Limb (tissue), 2 donors: ENCODE measurements at regions not wholly inside any gene's neighbourhood (a gene's known extent, or its start where the extent isn't known, plus 50 kb on each side); places are given as distances from the start of the nearest gene placed in this dataset.
"Not testable (repeated sequence)": the region's sequence is repeated elsewhere in the genome, so short reads cannot be mapped to it uniquely, and the experiment has no call there.

ENCODE experiments used
- DNase-seq, 2 donors: peaks; one replicate each; pipeline ENCODE4 v3.0.0-alpha.2; 2016; ENCODE audit errors: extremely low spot score in 2 of 2

DNA sequence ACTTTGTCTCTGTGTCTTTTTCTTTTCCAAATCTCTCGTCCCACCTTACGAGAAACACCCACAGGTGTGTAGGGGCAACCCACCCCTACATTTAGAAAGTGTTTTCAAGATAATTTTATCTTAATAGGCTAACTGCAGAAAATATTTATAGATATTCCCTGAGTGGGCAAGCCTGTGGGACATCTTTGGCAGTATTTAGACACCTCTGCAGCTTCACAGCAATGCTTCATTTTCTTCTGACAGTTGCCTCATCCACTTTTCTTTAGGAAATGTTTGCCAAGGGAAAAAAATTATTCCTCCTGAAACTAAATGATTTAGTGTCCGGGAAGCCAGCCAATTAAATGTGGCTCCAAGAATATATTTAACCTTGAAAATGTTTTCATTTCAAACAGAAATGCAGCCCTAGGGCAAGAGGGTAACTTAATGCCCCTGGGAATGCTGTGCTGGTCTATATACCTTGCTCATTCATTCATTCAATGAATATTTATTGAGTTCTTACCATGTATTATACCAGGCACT, 290.4 kb downstream of the ABCC12 start:
- DNase-seq = no peak

DNA sequence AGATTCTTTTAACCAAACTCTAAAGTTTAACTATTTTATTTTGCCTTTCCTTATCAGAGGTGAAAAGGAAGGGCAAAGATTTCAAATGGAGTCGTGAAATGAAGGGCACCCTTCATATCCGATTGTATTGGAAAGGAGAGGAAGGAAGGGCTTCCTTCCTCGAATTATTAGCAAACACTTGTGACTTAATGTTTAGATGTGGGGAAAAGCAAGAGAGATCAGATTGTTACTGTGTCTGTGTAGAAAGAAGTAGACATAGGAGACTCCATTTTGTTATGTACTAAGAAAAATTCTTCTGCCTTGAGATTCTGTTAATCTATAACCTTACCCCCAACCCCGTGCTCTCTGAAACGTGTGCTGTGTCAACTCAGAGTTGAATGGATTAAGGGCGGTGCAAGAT, 291.5 kb downstream of the ABCC12 start:
- DNase-seq = not testable (repeated sequence)

DNA sequence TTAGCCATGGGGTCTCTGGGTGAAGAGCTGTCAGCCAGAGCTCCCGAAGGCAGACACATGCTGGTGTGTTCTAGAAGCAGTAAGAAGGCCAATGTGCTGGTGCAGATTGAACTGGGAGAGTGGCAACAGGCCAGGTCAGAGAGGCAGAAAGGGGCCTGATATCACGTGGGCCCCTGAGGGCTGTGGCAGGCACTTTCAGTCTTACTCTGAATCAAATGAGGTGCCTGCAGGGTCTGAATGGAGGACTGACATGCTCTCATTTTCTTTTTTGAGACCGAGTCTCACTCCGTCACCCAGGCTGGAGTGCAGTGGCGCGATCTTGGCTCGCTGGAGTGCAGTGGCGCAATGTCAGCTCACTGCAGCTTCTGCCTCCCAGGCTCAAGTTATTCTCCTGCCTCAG, 293.8 kb downstream of the ABCC12 start:
- no peak for DNase-seq

- no peak for DNase-seq
Observed at GRCh38 chr16:47858333-47858982, 297.3 kb downstream of the ABCC12 start.

DNA sequence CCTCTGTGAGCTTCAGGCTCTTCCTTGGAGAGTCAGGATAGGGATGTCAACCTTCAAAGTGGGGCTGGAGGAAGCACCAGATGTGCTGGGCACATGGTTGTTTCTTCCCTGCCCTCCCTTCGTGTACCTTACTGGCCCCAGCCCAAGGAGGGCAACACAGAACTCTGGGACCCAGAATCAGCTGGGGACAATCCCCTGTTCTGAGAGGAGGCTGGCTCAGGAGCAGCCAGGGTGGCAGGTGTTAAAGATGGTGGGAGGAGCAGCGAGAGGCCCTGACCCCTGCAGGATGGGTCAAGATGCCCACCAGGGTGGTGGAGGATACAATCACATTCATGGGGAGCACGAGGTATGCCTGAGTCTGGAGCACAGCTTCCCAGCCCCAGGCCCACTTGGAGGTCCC, 300.4 kb downstream of the ABCC12 start:
- no peak for DNase-seq

DNA sequence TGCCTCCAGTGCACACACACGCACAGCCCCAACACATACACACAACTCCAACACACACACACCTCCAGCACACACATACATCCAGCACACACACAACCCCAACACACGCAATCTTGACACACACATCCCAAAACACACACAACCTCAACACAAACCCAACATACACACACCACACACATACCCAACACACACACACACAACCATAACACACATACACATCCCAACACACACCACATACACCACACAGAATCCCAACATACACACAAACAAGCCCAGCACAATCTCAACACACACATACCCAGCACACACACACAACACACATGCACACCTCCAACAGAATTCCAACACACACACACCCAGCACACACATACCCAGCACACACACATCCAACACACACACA, 301.1 kb downstream of the ABCC12 start:
- no peak for DNase-seq

GRCh38 chr16:47852991-47853390, 302.8 kb downstream of the ABCC12 start:
- DNase-seq = no peak

DNA sequence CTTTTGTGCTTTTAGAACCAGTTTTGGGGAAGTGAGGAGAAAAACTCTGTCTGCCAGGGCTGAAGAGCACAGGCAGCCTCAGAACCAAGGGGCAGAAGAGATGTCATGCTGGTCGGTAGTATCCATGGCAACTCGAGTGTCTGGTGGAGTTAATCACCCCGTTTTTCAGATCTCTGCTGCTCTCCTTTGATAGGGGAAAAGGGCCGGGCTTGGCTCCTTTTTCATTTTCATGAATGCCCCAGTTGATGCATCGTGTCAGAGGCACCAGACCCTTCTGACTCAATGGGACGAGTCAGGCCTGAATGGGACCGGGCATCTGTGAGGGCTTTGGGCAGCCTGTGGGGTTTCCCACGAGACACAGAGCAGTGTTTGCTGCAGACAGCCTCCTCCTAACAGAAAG, 304.6 kb downstream of the ABCC12 start:
- DNase-seq = no peak

DNA sequence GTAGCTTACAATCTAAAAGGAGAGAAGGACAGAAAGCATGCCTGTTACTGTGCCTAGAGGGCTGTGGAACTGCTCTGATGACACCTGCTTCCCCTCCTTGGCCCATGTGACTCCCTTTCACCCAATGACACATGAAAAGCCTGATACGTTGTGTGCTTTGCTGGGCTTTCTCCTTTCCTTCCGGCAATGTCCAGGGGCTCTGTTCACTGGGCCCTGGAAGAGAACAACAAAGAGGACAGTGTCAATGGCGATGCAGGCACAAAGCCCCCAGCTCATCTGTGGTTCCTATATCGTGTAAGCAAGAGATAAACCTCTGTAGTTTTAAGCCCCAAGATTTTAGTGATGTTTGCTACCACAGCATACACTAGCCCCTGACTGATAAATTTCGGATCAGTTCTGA, 306.1 kb downstream of the ABCC12 start:
- no peak for DNase-seq

- DNase-seq = no peak
Observed at GRCh38 chr16:47848421-47849109, 307.2 kb downstream of the ABCC12 start.

GRCh38 chr16:47847220-47847970, 308.4 kb downstream of the ABCC12 start:
- DNase-seq = no peak

- DNase-seq = no peak
Observed at GRCh38 chr16:47834485-47835024, 321.2 kb downstream of the ABCC12 start.

DNA sequence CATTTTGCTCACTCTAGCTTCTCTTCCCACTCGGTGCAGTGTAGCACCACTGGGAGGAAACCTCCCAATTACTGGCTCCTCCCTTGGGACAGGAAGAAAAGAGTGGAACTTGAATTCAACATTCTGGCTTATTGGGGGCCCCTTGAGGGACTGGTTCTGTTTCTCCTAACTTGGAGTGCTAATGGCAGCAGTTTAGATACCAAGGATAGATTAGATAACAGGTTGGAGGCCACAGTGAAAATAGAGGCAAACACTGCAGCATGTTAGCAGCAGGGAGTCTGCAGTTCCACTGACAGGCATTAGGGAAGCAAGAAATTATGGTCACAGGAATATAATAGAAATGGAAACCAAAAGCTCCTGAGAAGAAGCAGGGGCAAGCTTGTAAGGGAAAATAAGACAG, 322.0 kb downstream of the ABCC12 start:
- no peak for DNase-seq

DNA sequence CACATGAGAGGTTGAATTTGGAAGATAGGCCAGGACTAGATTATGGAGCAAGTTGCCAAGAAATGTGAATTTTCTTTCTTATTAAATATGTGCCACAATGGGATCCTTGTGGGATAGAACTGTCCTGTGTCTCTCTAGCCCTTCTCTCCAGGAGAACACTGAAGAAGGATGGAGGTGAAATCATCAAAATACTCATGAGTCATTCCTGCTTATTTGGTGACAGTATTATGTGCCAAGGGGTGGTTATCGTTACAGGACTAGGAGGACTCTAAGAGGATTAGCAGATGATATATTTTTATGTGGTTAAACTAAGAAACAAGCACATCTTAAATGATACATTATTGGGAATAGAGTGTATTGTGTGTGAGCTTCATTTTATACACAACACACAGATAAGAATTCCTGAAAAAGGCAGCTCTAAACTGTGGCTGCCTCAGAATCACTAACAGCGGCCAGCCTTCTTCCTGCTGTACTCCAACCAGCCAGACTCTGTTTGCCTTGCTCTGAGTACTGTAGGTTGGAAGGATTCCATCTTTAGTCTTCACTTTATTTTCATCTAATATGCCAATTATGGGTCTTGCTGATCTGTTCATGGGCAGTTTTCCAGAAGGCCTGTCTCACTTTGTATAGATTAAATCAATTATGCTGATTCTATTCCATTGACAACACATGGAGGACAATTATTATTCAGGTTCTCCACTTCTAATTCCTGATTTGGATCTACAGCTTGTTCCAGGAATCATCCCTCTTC, 325.8 kb downstream of the ABCC12 start:
- no peak for DNase-seq

DNA sequence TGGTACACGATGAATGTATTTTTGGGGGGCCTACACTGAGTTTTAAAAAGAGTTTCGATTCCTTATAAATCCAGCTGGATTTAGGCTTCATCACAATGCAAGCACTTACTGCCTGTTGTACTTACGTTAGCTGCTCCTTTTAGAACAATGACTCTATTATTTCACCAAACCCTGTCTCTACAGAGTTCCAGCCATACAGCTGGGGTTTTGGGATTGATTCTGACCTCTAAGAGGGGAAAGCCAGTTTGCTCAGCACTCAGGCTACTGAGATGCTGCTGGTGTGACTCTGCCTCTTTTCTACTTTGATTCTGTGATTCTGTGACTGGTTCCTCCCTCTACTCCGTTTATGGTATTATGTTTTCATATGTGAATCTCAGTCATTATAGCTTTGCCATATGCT, 329.7 kb downstream of the ABCC12 start:
- no peak for DNase-seq

GRCh38 chr16:47817048-47817447, 338.7 kb downstream of the ABCC12 start:
- DNase-seq = no peak

GRCh38 chr16:47816511-47816910, 339.3 kb downstream of the ABCC12 start:
- DNase-seq = no peak

DNA sequence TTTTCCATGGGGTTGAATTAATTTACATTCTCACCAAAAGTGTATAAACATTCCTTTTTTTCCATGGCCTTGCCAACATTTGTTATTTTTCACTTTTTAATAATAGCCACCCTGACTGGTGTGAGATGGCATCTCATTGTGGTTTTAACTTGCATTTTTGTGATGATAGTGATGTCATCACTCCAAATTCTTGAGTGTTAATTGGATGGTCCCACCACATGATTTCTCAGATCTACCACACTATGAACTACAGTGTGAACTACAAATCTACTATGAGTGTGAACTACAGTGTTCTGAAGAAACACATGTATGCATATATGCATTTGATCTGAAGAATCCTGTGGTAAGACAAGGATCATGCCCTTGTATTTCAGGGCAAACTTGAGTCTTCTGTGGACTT, 340.1 kb downstream of the ABCC12 start:
- DNase-seq = no peak

DNA sequence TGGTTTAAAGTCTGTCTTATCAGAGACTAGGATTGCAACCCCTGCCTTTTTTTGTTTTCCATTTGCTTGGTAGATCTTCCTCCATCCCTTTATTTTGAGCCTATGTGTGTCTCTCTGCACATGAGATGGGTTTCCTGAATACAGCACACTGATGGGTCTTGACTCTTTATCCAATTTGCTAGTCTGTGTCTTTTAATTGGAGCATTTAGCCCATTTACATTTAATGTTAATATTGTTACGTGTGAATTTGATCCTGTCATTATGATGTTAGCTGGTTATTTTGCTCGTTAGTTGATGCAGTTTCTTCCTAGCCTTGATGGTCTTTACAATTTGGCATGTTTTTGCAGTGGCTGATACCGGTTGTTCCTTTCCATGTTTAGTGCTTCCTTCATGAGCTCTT, 344.0 kb downstream of the ABCC12 start:
- not testable (repeated sequence) for DNase-seq

DNA sequence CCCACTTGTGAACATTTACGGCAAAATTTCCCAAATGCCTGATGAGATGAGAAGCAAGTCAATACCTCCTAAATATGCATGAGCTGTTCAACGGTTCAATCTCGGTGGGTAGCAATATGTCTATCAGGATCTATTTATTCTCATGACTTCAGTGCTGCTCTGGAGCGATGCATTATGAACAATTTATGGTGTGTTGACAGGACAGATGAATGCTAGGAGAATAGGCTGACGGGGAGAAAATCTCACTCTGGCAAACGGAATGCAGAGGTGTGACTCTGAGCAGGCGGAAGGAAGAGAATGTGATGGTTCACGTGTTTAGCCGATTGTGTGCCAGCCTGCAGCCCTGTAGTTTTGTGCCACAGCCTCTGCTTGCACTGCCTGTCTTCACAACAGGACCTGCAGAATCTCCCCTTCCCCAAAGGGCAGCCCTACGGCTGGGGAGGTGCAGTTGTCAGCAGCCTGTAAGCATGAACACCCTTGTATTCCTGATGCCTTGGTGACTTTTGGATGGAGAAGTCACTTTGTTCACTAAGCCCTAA, 345.2 kb downstream of the PHKB start:
- no peak for DNase-seq

DNA sequence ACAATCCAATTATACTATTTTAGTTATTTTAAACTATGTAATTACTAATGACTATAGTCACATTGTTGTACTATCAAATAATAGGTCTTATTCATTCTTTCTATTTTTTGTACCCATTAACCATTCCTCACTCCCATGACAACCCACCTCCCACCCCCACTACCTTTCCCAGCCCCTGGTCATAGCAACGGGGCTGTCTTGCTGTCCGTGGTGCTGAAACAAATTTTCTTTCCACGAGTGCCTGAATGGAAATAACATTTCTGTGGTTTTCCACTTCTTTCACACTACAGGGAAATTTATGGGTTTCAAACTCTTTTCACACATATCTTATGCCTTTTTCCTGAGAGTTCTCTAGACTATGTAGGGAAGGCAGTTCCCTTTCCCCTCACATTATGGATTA, 326.6 kb downstream of the PHKB start:
- DNase-seq = no peak
